ENCODE measurements at regions not wholly inside any gene's neighbourhood (a gene's known extent, or its start where the extent isn't known, plus 50 kb on each side); places are given as distances from the start of the nearest gene placed in this dataset.
A peak's percentile ranks its signal among the peaks of the same experiment; 100 is the strongest.

GRCh38 chr11:87603887-87604286 lies 566.2 kb downstream of the TMEM135 start:
- Histone ChIP-seq H3K27ac (no peak overlapping the region), H3K4me3 (no peak overlapping the region), H3K36me3 (no peaks in the 10 kb centered on the region), H3K4me1 (no peaks in the 10 kb centered on the region), H3K27me3 (no peaks in the 10 kb centered on the region), H3K9me3 (no peaks in the 10 kb centered on the region)
- no peak for TF ChIP-seq POLR2A (IDR thresholded peaks at IDR 0.05)
- peak in 1 of 4 donors; percentile 31 for ATAC-seq
- intact Hi-C loops (cut with DNase I), result no loop called here
- 55 to 90% (median 75%) methylated on average over 2 of the region's 2 CpGs for WGBS, 4 donors
- DNase-seq, result no peak

DNA sequence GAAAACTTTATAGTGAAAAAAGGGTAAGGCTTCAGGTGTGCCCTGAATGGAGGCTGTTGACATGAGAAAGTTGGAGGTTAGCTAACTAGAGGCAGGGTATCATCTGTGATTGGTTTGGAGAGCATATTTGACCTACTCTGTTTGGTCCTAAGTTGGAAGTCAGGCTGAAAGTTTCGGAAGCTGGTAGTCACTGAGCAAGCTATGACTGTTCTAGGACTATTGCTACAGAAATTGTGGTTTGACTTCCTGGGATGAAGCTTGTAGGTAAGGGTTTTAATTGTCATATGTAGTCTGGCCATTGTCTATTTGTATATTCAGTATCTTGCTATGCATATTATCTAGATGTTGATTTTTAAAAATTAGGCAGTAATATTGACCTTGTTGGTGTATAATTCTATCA lies 565.0 kb downstream of the TMEM135 start:
- intact Hi-C loops (cut with DNase I), result no loop called here
- H3K27ac ChIP-seq, result no peak overlapping the region
- WGBS, 4 donors, result 87 to 94% (median 92%) methylated on average over 1 of the region's 1 CpG
- H3K9me3 ChIP-seq, result no peaks in the 10 kb centered on the region
- TF ChIP-seq POLR2A (IDR thresholded peaks at IDR 0.05) (no peak), CTCF (IDR thresholded peaks at IDR 0.05) (no peak)
- ATAC-seq (no peak), DNase-seq (no peak)
- H3K36me3 ChIP-seq, result no peaks in the 10 kb centered on the region
- H3K4me1 ChIP-seq, result no peaks in the 10 kb centered on the region
- no peaks in the 10 kb centered on the region for H3K27me3 ChIP-seq
- H3K4me3 ChIP-seq, result no peak overlapping the region

DNA sequence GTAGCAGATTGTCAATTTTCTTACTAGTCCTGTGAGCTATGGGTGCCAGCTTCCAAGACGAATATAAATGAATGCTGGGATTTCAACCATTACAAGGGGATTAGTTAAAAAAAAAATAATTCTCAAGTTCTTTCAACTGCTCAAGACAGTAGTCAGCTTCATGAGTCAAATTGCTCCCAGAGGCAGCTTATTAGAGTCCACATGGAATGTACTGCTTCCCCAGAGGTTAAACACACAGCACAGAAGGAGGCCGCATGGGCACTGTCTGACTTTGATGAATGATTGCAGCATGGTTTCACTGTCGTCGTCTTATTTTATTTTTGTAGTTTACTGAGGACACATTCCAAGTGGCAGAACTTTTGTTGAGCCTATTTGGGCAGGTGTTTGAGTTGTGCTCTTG lies 563.2 kb downstream of the TMEM135 start:
- WGBS, 4 donors, result 66 to 79% (median 73%) methylated on average over 4 of the region's 4 CpGs
- Histone ChIP-seq H3K27ac (no peak overlapping the region), H3K4me1 (no peaks in the 10 kb centered on the region), H3K4me3 (no peak overlapping the region), H3K27me3 (no peaks in the 10 kb centered on the region), H3K9me3 (no peaks in the 10 kb centered on the region), H3K36me3 (no peaks in the 10 kb centered on the region)
- ATAC-seq (no peak), DNase-seq (no peak)
- intact Hi-C loops (cut with DNase I), result no loop called here
- no peak for TF ChIP-seq POLR2A (IDR thresholded peaks at IDR 0.05)
- no peak for TF ChIP-seq CTCF (IDR thresholded peaks at IDR 0.05)

GRCh38 chr11:87597725-87598124 lies 560.0 kb downstream of the TMEM135 start:
- peaks cover 0 to 10% (median 2%) of the 10 kb centered on the region in 12 donors for H3K9me3 ChIP-seq
- TF ChIP-seq POLR2A (IDR thresholded peaks at IDR 0.05) (no peak), CTCF (IDR thresholded peaks at IDR 0.05) (no peak)
- intact Hi-C loops (cut with DNase I), result no loop called here
- ATAC-seq, result no peak
- H3K27ac ChIP-seq, result no peak overlapping the region
- no peaks in the 10 kb centered on the region for H3K4me1 ChIP-seq
- H3K36me3 ChIP-seq, result no peaks in the 10 kb centered on the region
- no peaks in the 10 kb centered on the region for H3K27me3 ChIP-seq
- no peak for DNase-seq
- H3K4me3 ChIP-seq, result no peak overlapping the region

- Histone ChIP-seq H3K4me1 (no peaks in the 10 kb centered on the region), H3K27me3 (no peaks in the 10 kb centered on the region), H3K27ac (no peak overlapping the region), H3K4me3 (no peak overlapping the region), H3K36me3 (no peaks in the 10 kb centered on the region), H3K9me3 (peaks cover 0 to 24% (median 6%) of the 10 kb centered on the region in 12 donors)
- intact Hi-C loops (cut with DNase I), result no loop called here
- TF ChIP-seq CTCF (IDR thresholded peaks at IDR 0.05), result no peak
- no peak for TF ChIP-seq POLR2A (IDR thresholded peaks at IDR 0.05)
- DNase-seq (no peak), ATAC-seq (no peak)
- WGBS, 4 donors, result 73 to 80% (median 75%) methylated on average over 5 of the region's 5 CpGs
These were observed 558.4 kb downstream of the TMEM135 start for GRCh38 chr11:87596176-87596575.

Measured in heart left ventricle (tissue), 16 donors.